ENCODE measurements at regions not wholly inside any gene's neighbourhood (a gene's known extent, or its start where the extent isn't known, plus 50 kb on each side); places are given as distances from the start of the nearest gene placed in this dataset.

- H3K4me1 Mint-ChIP-seq = no peaks in the 10 kb centered on the region
- H3K27me3 Mint-ChIP-seq = no peaks in the 10 kb centered on the region
- peaks cover 0 to 4% of the 10 kb centered on the region in 2 donors for H3K9me3 Mint-ChIP-seq
- DNase-seq (no peak), ATAC-seq (peak; percentile 45)
- H3K27ac Mint-ChIP-seq = no peak overlapping the region
- no peak overlapping the region for H3K4me3 Mint-ChIP-seq
These were observed 464.7 kb upstream of the CELF2 start for GRCh38 chr10:10552948-10553347.

DNA sequence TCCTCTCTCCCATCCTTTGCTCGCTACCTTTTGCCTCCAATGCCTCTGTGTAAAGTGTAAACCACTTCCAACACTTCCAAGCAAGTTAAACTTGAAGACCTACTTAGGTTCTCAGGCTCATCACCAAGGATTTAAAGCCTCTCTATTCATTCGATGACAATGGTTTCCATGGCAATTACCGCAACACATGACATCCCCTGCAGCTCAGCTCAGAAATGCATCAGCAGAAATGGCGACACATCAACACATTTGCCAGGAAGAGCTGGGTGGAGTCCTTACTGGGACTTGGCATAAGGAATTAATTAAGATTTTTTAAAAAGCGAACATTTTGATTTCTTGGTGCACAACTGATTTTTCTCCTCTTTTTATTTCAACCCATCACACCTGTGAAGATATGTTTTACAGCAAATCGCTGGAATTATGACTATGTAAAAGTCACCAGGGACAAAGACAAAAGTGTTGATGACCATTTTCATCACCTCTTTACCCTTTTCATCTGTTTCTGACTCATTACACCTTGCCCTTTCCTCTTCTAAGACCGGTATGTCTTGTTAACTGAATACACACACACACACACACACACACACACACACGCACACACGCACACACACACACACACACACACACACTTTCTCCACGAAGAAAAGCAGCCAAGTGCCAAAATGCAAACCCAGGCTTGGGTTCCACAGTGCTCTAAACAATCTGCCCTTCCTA, 453.4 kb upstream of the CELF2 start:
- DNase-seq (no peak), ATAC-seq (no peak)
- Mint-ChIP-seq H3K27ac (no peak overlapping the region), H3K4me1 (no peaks in the 10 kb centered on the region), H3K9me3 (peaks cover 4 to 5% of the 10 kb centered on the region in 2 donors), H3K27me3 (peaks cover 18% of the 10 kb centered on the region), H3K4me3 (no peak overlapping the region)

GRCh38 chr10:10576937-10577336, 440.7 kb upstream of the CELF2 start:
- Mint-ChIP-seq H3K4me3 (no peak overlapping the region), H3K27me3 (peaks cover 9% of the 10 kb centered on the region), H3K4me1 (no peaks in the 10 kb centered on the region), H3K27ac (no peak overlapping the region), H3K9me3 (no peaks in the 10 kb centered on the region)
- DNase-seq = no peak
- no peak for ATAC-seq

DNA sequence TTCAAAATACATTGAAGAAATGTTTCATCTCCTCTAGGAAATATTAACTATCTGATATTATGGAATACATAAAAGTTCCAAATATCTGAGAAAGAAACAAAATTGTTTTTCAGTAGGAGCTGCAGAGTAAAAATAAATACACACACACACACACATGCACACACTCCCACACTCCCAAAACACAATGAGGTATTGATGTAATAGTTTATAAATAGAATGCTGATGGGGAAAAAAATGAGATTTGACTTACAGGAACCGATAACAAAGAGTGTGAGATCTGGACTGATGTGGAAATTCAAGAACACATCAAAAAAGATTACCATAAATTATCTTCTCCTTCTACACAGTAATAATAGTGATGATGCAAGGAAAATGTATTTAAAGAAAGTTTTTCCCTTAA, 438.0 kb upstream of the CELF2 start:
- DNase-seq = no peak
- H3K27me3 Mint-ChIP-seq = peaks cover 9% of the 10 kb centered on the region
- H3K4me1 Mint-ChIP-seq = no peaks in the 10 kb centered on the region
- no peaks in the 10 kb centered on the region for H3K9me3 Mint-ChIP-seq
- no peak overlapping the region for H3K4me3 Mint-ChIP-seq
- H3K27ac Mint-ChIP-seq = no peak overlapping the region
- ATAC-seq = no peak

GRCh38 chr10:10584161-10584560, 433.5 kb upstream of the CELF2 start:
- ATAC-seq (no peak), DNase-seq (no peak)
- no peak overlapping the region for H3K27ac Mint-ChIP-seq
- H3K9me3 Mint-ChIP-seq = no peaks in the 10 kb centered on the region
- H3K4me1 Mint-ChIP-seq = no peaks in the 10 kb centered on the region
- H3K4me3 Mint-ChIP-seq = no peak overlapping the region
- peaks cover under 1% of the 10 kb centered on the region for H3K27me3 Mint-ChIP-seq

GRCh38 chr10:10587744-10588393, 429.8 kb upstream of the CELF2 start:
- ATAC-seq = no peak
- peaks cover 6% of the 10 kb centered on the region for H3K4me1 Mint-ChIP-seq
- no peak overlapping the region for H3K4me3 Mint-ChIP-seq
- no peak for DNase-seq
- no peaks in the 10 kb centered on the region for H3K9me3 Mint-ChIP-seq
- H3K27me3 Mint-ChIP-seq = peaks cover 15% of the 10 kb centered on the region
- H3K27ac Mint-ChIP-seq = no peak overlapping the region

DNA sequence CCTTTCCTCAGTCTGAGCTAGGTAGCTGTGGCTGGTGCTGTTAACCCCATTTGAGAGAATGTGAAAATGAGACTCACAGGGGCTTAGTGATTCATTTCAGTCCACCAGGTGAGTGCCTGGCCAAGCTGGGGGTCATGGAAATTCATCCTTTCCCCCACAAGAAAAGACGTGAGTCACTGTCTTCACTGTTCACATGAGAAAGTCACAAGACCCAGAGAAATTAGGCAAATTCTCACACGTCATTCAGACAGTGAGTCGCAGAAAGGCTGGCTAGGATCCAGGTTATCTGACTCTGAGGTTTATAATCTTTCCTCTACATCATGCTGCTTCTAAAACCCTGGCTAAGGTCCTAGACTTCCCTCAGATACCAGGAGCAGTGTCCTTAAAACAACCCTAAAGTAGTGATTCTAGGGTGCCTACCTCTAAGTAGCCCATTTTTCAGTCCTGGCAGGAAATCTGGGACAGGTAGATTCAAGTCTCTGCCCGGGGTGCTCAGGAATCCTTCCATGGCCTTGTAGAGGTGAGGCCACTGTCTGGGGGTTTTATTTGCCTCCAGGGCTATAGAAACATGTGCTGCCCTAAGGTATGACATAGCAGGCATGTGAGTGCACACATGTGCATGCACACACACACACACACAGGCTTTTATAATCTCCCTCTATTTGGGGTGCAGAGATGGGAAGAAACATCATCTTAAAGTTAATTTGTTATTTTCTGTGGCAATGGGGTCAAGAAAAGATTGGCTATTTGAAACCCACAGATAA, 427.9 kb upstream of the CELF2 start:
- H3K4me3 Mint-ChIP-seq = no peak overlapping the region
- peaks cover 6% of the 10 kb centered on the region for H3K4me1 Mint-ChIP-seq
- peaks cover 0 to 4% of the 10 kb centered on the region in 2 donors for H3K9me3 Mint-ChIP-seq
- DNase-seq (peak; percentile 8 to 49), ATAC-seq (peak; percentile 88)
- no peak overlapping the region for H3K27ac Mint-ChIP-seq
- H3K27me3 Mint-ChIP-seq = peaks cover 27% of the 10 kb centered on the region

DNA sequence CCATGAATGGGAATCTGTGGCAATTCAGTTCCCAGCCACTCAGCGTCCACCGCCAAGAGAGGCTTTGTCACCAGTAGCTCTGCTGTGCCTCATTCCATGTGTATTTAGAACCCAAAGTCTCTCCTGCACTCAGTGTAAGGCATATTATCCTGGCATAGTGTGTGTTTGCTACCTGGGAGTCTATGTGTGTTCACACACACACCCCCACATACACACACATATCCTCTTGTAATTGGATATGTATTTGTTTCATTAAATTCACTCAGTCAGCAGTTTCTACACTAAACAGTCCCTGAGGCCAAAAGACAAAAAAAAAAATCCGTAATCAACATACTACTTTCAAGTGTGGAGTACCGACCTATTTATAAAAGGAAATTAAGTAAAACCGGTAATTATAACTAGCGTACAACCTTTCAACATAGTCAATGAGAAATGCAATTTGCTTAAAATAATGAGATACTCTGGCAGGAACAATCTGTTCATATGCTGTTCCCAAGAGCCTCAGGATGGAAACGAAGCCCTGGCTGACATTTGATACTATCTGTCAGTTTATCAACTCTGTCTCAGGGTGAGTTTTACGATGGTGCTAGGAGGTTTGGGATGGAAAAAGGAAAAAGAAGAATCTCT, 425.8 kb upstream of the CELF2 start:
- peaks cover 27% of the 10 kb centered on the region for H3K27me3 Mint-ChIP-seq
- peaks cover 0 to 4% of the 10 kb centered on the region in 2 donors for H3K9me3 Mint-ChIP-seq
- ATAC-seq (no peak), DNase-seq (no peak)
- H3K27ac Mint-ChIP-seq = no peak overlapping the region
- peaks cover 6% of the 10 kb centered on the region for H3K4me1 Mint-ChIP-seq
- H3K4me3 Mint-ChIP-seq = no peak overlapping the region

DNA sequence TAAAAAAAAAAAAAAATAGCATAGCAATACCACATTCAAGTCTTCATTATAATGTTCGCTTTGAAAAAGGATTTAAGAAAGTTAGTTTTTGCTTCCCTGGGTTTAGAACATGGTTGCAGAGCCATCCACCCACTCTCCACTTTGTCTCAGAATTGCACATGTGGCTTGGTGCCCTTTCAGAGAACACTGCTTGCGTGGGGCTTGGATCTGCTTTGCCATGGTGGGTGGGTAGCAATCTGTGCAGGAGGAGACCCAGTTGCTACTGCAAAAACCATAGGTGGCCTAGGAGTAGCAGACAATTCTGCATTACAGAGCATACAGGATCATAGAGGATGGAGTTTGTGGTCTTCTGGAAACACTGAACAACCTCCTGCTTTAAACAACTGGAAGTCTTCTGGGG, 421.4 kb upstream of the CELF2 start:
- Mint-ChIP-seq H3K4me3 (no peak overlapping the region), H3K9me3 (peaks cover 0 to 4% of the 10 kb centered on the region in 2 donors), H3K27ac (no peak overlapping the region), H3K4me1 (no peaks in the 10 kb centered on the region), H3K27me3 (peaks cover 21% of the 10 kb centered on the region)
- ATAC-seq (no peak), DNase-seq (no peak)

DNA sequence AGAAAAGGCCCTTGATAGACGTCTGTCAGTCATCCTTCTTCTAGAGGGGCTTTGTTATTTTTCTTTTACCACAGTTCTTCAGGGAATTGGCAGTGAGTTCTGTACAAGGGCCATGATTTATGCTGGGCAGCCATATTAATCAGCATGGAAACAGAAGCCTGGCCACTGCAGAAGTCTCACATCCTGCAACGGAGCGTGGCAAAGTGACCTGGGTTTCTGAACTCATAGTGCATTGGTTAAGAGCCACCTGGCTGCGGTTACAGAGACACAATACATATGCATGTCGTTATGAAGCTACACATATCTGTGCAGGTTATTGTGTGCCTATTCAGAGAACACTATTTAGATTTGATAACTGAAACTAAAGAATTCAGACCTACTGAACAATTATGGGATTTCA, 419.4 kb upstream of the CELF2 start:
- DNase-seq (no peak), ATAC-seq (no peak)
- Mint-ChIP-seq H3K4me3 (no peak overlapping the region), H3K4me1 (no peaks in the 10 kb centered on the region), H3K27ac (no peak overlapping the region), H3K27me3 (peaks cover 13% of the 10 kb centered on the region), H3K9me3 (peaks cover 0 to 4% of the 10 kb centered on the region in 2 donors)

- Mint-ChIP-seq H3K27ac (no peak overlapping the region), H3K4me3 (no peak overlapping the region), H3K9me3 (no peaks in the 10 kb centered on the region), H3K27me3 (peaks cover 6% of the 10 kb centered on the region), H3K4me1 (no peaks in the 10 kb centered on the region)
- ATAC-seq (no peak), DNase-seq (no peak)
These were observed 417.7 kb upstream of the CELF2 start for GRCh38 chr10:10600004-10600403.

- ATAC-seq (no peak), DNase-seq (no peak)
- no peak overlapping the region for H3K27ac Mint-ChIP-seq
- H3K4me1 Mint-ChIP-seq = no peaks in the 10 kb centered on the region
- no peaks in the 10 kb centered on the region for H3K9me3 Mint-ChIP-seq
- H3K4me3 Mint-ChIP-seq = no peak overlapping the region
- peaks cover 14% of the 10 kb centered on the region for H3K27me3 Mint-ChIP-seq
These were observed 412.1 kb upstream of the CELF2 start for GRCh38 chr10:10605551-10606081.

DNA sequence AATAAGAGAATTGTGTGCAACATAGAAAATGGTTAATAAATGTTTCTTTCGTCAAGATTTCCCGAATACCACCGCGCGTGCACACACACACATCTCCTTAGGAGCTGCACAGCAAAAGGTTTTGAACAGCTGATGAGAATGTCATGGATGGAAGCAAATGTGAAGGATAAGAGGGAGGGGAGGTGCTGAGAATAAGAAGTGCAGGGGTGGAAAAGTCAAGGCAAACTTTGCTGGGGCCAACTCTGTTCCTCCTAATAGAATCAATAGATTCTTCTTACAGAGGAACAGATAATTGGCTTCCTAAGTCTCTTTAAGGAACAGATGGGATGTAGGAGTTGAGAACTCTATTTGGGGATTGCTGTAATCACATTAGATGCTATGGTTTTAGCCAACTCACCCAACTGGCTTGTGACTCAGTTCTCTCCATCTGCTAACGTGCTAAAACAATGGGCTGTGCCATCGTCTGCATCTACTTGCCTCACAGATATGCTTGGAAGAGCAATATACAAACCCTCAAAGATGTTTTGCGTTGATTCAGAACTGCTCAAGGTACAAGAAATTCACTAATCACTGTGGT, 408.2 kb upstream of the CELF2 start:
- H3K4me3 Mint-ChIP-seq = no peak overlapping the region
- H3K4me1 Mint-ChIP-seq = no peaks in the 10 kb centered on the region
- no peak for ATAC-seq
- H3K27me3 Mint-ChIP-seq = peaks cover 8% of the 10 kb centered on the region
- no peak overlapping the region for H3K27ac Mint-ChIP-seq
- no peak for DNase-seq
- H3K9me3 Mint-ChIP-seq = no peaks in the 10 kb centered on the region

DNA sequence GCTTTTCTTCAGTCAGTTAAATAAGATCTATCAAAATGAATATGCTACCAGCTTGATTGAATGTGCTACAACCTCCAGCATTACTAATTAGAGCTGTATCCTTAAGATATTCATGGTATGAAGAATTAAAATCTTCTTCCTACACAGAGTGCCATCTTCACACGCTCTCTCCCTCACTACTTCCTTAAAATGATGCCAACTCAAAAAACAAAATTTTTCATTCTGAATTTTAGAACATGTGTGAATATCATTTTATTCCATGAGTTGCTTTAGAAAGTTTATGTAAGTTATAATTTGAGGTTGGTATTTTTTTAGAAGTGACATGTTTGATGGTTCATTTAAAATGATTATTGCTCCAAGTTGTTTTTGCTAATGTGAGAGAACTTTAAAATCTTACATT, 407.5 kb upstream of the CELF2 start:
- DNase-seq = no peak

DNA sequence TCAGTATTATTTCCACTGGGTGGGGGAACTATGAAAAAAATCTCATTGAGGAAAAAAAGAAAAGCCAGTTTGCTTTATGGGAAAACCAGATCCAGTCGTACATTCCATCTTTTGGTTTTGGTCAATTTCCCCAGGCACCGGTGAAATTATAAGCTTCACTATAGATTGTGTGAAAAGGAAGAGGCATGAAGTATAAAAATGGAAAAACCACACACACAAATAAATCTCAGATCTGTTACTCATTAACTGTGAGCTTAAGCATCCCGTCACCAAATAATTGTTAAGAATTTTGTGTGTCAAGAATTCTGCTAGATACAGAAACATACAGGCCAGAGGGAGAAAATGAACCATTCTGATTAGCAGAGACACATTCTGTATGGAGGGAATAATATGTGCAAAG, 405.5 kb upstream of the CELF2 start:
- ATAC-seq (no peak), DNase-seq (no peak)
- Mint-ChIP-seq H3K27ac (no peak overlapping the region), H3K4me1 (no peaks in the 10 kb centered on the region), H3K9me3 (peaks cover 0 to 7% of the 10 kb centered on the region in 2 donors), H3K4me3 (no peak overlapping the region), H3K27me3 (peaks cover 15% of the 10 kb centered on the region)

More for the DNA sequence above, 407.5 kb upstream of the CELF2 start:
- Mint-ChIP-seq H3K27ac (no peak overlapping the region), H3K4me1 (no peaks in the 10 kb centered on the region), H3K9me3 (no peaks in the 10 kb centered on the region), H3K4me3 (no peak overlapping the region), H3K27me3 (peaks cover 8% of the 10 kb centered on the region)
- no peak for ATAC-seq
